ENCODE measurements at regions not wholly inside any gene's neighbourhood (a gene's known extent, or its start where the extent isn't known, plus 50 kb on each side); places are given as distances from the start of the nearest gene placed in this dataset.
A peak's percentile ranks its signal among the peaks of the same experiment; 100 is the strongest.
"Not testable (repeated sequence)": the region's sequence is repeated elsewhere in the genome, so short reads cannot be mapped to it uniquely, and the experiment has no call there.

DNA sequence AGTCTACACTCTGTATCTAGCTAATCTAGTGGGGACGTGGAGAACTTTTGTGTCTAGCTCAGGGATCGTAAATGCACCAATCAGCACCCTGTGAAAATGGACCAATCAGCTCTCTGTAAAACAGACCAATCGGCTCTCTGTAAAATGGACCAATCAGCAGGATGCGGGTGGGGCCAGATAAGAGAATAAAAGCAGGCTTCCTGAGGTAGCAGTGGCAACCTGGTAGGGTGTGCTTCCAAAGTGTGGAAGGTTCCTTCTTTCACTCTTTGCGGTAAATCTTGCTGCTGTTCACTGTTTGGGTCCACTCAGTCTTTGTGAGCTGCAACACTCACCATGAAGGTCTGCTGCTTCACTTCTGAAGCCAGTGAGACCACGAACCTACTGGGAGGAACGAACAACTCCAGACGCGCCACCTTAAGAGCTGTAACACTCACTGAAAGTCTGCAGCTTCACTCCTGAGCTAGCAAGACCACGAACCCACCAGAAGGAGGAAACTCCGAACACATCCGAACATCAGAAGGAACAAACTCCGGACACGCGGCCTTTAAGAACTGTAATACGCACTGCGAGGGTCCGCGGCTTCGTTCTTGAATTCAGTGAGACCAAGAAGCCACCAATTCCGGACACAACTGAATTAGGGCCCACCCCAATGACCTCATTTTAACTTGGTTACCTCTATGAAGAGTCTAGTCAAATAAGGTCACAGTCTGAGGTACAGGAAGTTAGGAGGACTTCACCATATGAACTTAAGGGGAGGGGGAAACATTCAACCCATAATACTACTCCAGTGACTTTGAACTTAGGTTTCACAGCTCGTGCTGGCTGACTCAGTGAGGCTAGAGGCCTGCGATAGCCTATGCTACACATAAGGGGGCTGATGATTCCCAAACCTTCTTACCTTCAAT lies 59.8 kb upstream of the LPGAT1 start:
- in situ Hi-C loops (cut with HindIII; ENCODE audit: low pct_ligation_motif_present, low pct_unique_long_range_greater_than_20kb, low sequenced_read_pairs): not testable (repeated sequence)

DNA sequence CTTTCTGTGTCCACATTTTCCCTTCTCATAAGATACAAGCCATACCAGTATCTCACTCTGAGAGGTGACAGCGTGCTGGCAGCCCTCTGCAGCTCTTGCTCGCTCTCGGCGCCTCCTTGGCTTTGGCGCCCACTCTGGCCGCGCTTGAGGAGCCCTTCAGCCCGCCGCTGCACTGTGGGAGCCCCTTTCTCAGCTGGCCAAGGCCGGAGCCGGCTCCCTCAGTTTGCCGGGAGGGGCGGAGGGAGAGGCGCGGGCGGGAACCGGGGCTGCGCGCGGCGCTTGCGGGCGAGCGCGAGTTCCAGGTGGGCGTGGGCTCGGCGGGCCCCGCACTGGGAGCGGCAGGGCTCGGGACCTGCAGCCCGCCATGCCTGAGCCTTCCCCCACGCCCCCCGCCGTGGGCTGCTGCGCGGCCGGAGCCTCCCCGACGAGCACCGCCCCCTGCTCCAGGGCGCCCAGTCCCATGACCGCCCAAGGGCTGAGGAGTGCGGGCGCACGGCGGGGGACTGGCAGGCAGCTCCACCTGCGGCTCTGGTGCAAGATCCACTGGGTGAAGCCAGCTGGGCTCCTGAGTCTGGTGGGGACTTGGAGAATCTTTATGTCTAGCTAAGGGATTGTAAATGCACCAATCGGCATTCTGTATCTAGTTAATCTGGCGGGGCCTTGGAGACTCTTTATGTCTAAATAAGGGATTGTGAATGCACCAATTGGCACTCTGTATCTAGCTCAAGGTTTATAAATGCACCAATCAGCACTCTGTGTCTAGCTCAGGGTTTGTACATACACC lies 58.9 kb upstream of the LPGAT1 start:
- peak; percentile 72 for DNase-seq
- in situ Hi-C loops (cut with HindIII; ENCODE audit: low pct_ligation_motif_present, low pct_unique_long_range_greater_than_20kb, low sequenced_read_pairs): not testable (repeated sequence)

More for the DNA sequence above, 59.8 kb upstream of the LPGAT1 start:
- DNase-seq: not testable (repeated sequence)

DNA sequence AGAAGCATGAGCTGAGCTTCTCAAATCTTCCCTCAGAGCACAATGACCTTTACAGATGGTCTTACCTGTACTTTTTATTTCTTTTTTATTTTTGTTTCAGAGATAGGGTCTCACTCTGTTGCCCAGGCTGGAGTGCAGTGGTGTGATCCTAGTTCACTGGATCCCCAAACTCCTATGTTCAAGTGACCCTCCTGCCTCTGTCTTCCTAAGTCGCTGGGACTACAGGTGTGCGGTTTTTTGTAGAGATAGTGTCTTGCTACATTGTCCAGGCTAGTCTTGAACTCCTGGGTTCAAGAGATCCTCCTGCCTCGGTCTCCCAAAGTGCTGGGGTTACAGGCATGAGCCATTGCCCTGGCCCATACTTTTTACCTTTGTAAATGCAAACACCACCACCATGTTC lies 56.0 kb upstream of the LPGAT1 start:
- no peak for DNase-seq
- in situ Hi-C loops (cut with HindIII; ENCODE audit: low pct_ligation_motif_present, low pct_unique_long_range_greater_than_20kb, low sequenced_read_pairs): no loop called here

DNA sequence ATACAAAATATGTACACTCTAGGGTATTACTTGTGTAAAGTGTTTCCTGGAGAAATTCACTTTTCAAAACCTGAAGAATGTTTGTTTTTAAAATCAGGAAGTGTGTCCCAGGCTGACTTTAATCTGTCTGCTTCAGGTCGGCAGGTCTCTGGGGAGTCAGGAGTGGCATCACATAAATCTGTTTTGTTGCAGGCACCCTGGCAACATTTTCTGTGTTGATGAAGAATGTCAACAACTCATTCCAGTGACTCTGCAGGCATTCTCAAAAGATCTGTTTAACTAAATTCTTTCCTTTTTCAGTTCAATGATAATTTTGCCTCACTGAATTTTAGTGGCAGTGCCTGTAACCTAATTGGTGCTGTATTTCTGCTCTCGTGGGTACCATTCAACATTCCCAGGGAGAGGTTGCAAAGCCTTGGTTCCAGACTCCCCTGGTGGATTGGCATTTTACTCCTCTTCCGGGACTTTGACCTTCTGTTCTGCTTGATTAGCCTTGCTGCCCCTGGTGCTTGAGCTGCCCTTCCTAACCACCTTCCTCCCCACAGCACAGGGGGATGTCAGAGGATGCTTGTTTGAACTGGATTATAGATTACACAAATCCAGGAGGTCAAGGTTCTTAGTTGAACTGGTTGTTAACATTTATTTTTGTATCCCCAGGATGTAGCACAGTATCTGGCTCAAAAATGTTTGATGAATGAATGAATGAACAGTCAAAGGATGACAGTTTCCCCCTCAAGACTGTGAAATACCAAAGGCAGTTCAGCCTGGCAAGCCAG lies 55.4 kb upstream of the LPGAT1 start:
- peak; percentile 13 for DNase-seq
- in situ Hi-C loops (cut with HindIII; ENCODE audit: low pct_ligation_motif_present, low pct_unique_long_range_greater_than_20kb, low sequenced_read_pairs): no loop called here

DNA sequence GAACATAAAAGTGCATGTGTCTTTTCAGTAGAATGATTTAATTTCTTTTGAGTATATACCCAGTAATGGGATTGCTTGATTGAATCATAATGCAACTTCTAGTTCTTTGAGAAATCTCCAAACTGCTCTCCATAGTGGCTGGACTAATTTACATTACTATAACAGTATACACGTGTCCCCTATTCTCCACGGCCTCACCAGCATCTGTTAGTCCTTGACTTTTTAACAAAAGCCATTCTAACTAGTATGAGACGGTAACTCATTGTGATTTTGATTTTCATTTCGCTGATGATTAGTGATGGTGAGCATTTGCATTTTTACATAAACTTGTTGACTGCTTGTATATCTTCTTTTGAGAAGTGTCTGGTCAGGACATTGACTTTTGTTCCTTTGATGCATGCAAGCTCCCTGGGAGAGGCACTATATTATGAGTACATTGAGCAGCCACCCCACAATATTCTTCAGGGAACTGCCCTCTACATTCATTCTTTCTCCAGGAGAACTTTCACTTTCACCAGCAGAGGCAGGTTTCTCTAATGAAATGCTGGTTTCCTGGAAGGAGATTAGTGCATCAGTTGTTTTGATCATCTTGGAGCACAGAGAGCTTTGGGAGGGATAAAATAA lies 51.9 kb upstream of the LPGAT1 start:
- in situ Hi-C loops (cut with HindIII; ENCODE audit: low pct_ligation_motif_present, low pct_unique_long_range_greater_than_20kb, low sequenced_read_pairs): no loop called here

More for the DNA sequence above, 51.9 kb upstream of the LPGAT1 start:
- no peak for DNase-seq

Data from ACHN (cell line).